ENCODE measurements at regions not wholly inside any gene's neighbourhood (a gene's known extent, or its start where the extent isn't known, plus 50 kb on each side); places are given as distances from the start of the nearest gene placed in this dataset.

GRCh38 chr7:155961241-155962190 is 149.3 kb upstream of the SHH start (continued):
- TF ChIP-seq KDM5A (IDR thresholded peaks at IDR 0.05; ENCODE audit: borderline replicate concordance, low read length) (no peak), ZNF33A (CRISPR knock-in tag; IDR thresholded peaks at IDR 0.05; ENCODE audit: borderline replicate concordance) (no peak), JUN (CRISPR knock-in tag; IDR thresholded peaks at IDR 0.05) (no peak), USF2 (IDR thresholded peaks at IDR 0.05; ENCODE audit: low read depth, low read length) (no peak), USF2 (CRISPR knock-in tag; IDR thresholded peaks at IDR 0.05; ENCODE audit: borderline replicate concordance) (peak; percentile 41; the same call in 1 of the 2 replicates), ZKSCAN5 (CRISPR knock-in tag; IDR thresholded peaks at IDR 0.05) (no peak), KDM5B (CRISPR knock-in tag; IDR thresholded peaks at IDR 0.05; ENCODE audit: borderline replicate concordance) (peak; percentile 72; the same call in 1 of the 2 replicates), ZNF776 (CRISPR knock-in tag; IDR thresholded peaks at IDR 0.05) (no peak), ZNF576 (CRISPR knock-in tag; IDR thresholded peaks at IDR 0.05) (no peak), ATRX (CRISPR knock-in tag; IDR thresholded peaks at IDR 0.05; ENCODE audit: borderline replicate concordance) (no peak), ZNF775 (CRISPR knock-in tag; IDR thresholded peaks at IDR 0.05; ENCODE audit: borderline replicate concordance) (no peak), GPN1 (CRISPR knock-in tag; IDR thresholded peaks at IDR 0.05; ENCODE audit: borderline replicate concordance) (no peak), GFI1 (CRISPR knock-in tag; IDR thresholded peaks at IDR 0.05; ENCODE audit: borderline replicate concordance) (no peak), ZNF7 (CRISPR knock-in tag; IDR thresholded peaks at IDR 0.05) (no peak), ZNF839 (CRISPR knock-in tag; IDR thresholded peaks at IDR 0.05; ENCODE audit: borderline replicate concordance) (no peak), ZMYM2 (CRISPR knock-in tag; IDR thresholded peaks at IDR 0.05) (no peak), MEF2D (CRISPR knock-in tag; IDR thresholded peaks at IDR 0.05) (no peak), CREBL2 (CRISPR knock-in tag; IDR thresholded peaks at IDR 0.05; ENCODE audit: borderline replicate concordance) (no peak), ZNF251 (CRISPR knock-in tag; IDR thresholded peaks at IDR 0.05) (no peak), HMGXB4 (CRISPR knock-in tag; IDR thresholded peaks at IDR 0.05; ENCODE audit: borderline replicate concordance in 1 of 2, low read depth in 1 of 2) (peak in 1 of 2 experiments; percentile 47; a peak in 2 of 4 replicates), PRDM15 (CRISPR knock-in tag; IDR thresholded peaks at IDR 0.05) (no peak)

Data from HepG2 (cell line).